ELR (cell line): ENCODE measurements at regions not wholly inside any gene's neighbourhood (a gene's known extent, or its start where the extent isn't known, plus 50 kb on each side); places are given as distances from the start of the nearest gene placed in this dataset.
"Not testable (repeated sequence)": the region's sequence is repeated elsewhere in the genome, so short reads cannot be mapped to it uniquely, and the experiment has no call there.

ENCODE experiments used
- DNase-seq: peaks from one replicate; pipeline ENCODE4 v3.0.0-alpha.2; 2015; ENCODE audit warnings: low read depth

DNA sequence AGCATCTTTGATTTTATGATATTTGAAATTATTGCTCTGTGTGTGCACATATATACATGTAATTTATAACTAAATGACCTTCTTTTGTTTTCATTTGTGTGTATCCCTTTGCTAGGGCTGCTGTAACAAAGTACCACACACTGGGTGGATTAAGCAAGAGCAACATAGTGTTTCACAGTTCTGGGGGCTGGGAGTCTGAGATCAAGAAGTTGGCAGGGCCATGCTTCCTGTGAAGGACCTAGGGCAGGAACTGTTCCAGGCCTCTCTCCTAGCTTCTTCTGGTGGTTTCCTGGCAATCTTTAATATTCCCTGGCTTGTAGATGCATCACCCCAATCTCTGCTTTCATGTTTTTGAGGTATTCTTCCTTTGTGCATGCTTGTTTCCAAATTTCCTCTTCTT, 1043.9 kb downstream of the TSN start:
- DNase-seq, result no peak

DNA sequence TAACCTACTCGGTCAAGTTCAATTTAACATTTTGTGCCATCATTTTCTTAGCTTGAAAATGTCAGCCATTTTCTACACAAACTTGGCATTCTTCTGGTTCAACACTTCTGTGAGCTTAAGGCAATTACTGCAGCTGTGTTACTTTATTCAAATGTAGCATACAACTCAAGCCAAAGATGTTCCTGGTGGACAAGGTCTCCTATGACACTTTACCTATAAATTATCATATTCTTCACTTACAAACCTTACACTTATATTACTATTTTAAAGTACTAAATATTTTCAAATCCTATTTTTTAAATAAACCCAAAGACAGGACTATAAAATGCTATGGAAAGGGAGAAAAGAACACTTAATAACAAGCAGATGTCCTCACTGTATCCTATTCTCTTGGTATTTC, 1045.3 kb downstream of the TSN start:
- no peak for DNase-seq

DNA sequence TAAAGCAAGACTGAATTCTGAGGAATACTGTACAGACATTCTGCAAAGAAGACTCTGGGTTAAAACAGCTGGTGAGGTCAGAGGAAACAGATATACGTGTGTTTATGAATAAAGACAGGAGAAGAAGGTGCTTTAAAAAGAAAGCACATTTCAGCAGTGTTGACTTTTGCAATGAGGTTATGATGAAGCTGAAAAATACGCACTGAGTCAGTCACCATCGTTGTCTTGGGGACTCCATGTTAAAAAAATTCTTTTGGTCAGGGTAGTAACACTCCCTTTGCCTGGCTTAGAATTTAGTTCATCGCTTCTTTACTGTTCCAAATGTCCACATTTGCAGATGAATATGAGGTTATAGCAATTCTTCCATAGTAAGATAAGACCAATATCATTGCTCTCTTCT, 1049.0 kb downstream of the TSN start:
- peak; percentile 76 for DNase-seq

DNA sequence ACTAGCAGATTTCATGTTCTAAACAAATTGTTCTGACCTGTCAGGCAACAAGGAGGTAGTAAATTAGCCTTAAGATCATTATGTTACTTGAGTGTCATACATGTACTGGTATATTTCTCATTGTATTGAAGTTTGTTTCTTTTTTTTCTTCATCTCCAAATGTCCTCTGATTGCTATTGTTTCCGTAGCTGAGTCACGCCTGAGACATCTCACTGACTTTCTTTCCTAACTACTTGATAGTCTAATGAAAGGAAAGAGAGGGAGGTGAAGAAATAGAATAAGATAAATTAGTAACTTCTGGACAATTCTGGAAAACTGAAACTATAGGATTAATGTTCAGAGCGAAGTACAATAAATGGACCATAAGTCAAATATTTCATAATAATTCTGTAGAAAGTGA, 1049.9 kb downstream of the TSN start:
- peak; percentile 54 for DNase-seq

DNA sequence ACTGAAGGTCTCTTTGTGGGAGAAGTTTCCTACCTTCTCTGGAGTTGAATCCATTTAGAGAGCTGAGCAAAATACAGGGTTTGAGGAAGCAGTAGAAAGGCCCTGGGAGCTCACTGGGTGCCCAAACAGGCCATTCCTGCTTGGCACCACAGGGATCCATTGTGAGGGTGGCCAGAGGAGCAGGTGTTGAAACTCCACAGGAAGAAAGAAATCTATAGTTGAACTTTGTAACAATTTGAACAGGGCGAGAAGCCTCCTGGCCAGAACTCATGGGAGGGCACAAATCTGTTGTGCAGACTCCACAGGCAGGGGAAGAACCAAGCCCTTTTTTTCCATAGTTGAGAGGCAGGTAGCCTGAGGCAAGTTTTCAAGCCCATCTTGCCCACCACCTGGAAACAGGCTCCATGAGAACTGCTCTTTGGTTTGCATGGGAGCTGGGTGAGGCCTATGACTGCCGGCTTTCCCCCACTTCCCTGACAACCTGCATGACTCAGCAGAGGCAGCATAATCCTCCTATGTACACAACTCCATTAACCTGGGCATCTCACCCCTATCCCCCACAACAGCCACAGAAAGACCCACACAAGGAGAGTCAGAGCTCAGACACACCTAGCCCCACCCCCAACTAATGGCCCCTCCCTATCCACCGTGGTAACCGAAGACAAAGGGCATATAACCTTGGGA, 1053.0 kb downstream of the TSN start:
- DNase-seq, result no peak

DNA sequence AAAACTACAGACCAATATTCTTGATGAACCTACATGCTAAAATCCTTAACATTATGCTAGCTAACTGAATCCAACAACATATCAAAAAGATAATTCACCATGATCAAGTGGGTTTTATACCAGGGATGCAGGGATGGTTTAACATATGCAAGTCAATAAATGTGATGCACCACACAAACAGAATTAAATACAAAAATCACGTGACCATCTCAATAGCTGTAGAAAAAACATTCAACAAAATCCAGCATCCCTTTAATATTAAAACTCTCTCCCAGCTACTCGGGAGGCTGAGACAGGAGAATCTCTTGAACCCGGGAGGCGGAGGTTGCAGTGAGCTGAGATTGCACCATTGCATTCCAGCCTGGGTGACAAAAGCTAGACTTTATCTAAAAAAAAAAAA, 1056.8 kb downstream of the TSN start:
- not testable (repeated sequence) for DNase-seq

DNA sequence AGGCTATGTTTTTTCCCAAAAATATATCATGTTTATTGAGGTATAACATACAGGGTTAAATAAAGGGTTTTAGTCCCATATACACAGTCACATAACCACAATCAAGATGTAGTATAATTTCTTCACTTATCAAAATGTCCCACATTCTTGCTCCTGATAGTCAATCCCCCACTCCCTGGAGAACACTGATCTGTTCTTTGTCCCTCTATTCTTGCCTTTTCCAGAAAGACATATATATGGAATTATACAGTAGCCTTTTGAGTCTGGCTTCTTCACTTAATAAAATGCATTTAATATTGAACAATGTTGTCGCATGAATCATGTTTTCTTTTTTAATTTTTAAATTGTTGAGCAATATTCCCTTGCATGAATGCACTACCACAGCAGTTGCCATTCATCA, 1059.7 kb downstream of the TSN start:
- no peak for DNase-seq

DNA sequence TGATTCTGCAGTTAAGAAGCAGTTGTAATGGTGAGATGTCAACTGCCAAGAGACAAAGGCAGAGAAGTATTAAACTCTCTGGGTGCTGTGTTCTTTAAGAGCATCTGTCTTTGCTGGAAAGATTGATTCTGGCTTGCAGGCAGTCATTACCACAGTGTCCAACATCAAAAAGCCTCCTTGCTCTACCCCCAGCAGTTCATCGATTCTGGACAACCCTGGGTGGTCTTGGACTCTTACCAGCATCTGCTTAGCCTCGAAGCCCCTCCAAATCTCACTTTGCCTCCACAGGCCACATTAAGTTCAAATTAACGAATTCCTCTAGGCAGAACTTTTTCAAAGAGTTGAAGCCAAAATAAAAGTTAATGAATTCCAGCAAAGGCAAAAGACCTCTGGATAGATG, 1061.4 kb downstream of the TSN start:
- DNase-seq, result no peak

DNA sequence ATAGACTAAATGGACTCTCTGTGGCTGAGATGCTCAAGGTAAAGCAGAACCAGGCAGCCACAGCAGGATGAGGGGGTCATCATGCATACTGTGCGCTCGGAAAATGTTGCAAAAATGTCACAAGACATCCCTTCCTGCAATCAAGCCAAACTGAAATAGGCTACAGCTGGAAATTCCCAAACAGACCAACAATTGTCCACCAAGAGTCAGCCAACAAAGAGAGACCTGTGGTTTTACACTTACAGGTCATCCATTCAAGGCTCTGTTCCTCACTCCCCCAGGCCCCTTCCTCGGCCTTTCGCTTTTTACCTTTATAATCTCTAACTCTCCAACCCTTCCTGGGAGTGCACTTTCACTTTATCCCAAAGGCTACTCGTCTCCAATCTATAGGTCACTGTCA, 1066.9 kb downstream of the TSN start:
- DNase-seq, result no peak

DNA sequence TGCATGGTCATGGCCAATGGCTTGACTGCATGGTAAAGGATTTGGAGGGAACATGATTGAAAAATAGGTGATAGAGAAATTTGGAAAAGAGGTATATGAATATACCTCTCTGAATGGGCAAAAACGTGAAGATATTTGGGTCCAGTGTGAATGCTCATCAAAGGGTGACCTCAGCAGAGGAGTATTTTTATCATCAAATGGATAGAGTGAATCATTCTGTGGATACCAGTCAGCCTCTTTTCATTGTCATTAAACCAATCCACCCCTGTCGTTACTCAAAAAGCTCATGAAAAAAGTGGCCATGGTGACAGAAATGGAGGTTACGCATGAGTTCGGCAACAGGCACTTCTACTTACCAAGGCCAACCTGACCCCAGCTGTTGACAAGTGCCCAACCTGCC, 1074.7 kb downstream of the TSN start:
- DNase-seq, result peak; percentile 9

DNA sequence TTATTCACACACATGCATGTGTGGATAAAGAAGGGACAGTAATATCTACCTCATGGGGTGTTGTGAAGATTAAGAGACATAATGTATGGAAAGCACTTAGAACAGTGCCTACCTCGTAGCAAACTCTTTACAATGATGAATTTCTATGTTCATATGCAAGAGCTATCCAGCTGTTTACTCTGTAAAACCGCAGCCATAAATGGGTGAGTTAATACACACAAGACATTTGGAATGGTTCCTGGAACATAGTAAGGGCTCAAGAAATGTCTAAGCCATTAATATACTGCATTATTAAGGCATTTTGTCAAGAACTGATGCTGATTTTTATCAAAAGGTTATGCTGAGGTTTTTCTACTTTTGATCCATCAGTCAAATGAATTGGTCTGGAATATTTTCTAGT, 1076.2 kb downstream of the TSN start:
- DNase-seq, result peak; percentile 71

DNA sequence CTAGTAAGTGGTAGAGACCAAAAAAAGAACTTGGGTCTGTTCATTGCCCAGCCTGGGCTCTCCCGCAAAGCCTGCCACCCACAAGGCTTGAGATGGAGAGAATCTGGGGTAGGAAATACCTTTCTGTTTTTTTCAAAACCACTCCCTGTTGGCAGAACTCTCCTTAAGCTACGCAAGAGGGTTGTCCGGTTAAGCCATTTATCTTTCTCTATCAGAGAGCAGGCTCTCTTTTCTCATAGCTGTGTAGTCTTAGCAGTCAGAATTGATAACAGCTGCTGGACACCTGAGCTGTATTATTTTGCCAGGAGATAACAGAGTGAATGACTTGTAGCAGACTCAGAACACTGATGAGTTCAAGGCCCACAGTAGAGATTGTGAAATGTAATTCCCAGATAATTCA, 1088.1 kb downstream of the TSN start:
- DNase-seq, result no peak

DNA sequence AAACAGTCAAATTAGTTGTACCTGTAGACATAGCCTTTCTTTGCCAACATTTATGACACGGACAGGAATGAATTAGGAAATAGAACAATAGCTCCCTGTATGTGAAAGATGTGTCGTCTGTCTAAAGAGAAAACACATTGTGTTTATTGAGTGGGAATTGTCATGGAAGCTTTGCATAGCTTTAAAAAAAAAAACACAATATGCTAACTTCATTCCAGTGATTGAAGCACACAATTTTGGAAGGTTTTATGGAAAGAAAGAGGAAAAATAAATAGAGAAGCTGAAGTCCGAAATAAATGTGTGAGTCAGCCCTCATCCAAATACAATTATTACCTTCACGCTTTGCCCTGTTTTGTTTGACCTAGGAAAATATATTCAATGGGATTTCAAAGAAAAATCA, 1095.7 kb downstream of the TSN start:
- DNase-seq, result no peak

DNA sequence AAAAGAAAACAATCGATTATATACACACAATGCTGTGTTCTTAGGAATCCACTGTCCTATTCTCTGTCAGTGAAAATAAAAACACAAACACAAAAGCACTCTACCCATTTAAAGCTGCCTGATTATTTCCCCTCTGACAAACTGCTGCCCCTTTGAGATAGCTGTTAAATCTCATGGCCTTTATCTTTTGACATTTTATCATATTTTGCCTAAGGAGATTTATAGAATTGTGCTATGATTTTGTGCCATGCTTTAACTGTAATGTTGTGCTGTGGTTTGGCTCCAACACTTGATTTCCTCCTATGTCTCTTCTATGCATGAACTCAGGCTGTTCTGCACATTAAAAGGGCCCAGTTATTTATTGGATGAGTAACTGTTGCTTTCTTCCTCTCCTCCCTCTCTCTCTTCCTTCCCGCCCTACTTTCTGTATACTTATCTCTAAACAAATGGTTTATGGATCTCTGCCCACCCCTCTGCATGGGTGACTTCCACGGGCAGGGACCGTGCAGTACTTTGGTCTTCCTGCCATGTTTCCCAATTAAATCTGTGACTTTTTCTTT, 1096.6 kb downstream of the TSN start:
- no peak for DNase-seq

DNA sequence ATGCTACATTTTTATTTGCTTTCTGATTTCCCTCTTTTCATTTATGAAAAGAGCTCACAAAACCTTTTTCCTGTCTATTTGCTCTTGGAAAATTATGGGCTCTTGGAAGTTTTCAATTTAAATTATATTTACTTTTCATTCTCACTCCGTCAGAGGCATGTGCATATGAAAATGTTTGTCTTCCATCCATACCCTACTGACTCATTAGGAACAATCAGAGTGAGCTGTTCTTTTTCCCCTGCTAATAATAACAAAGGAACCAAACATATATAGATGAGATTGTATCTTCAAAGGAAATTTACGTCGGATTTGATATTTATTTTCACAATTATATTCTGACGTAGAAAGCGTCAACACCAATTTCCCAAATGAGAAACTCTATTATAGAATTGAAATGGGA, 1101.2 kb downstream of the TSN start:
- DNase-seq, result peak; percentile 48

DNA sequence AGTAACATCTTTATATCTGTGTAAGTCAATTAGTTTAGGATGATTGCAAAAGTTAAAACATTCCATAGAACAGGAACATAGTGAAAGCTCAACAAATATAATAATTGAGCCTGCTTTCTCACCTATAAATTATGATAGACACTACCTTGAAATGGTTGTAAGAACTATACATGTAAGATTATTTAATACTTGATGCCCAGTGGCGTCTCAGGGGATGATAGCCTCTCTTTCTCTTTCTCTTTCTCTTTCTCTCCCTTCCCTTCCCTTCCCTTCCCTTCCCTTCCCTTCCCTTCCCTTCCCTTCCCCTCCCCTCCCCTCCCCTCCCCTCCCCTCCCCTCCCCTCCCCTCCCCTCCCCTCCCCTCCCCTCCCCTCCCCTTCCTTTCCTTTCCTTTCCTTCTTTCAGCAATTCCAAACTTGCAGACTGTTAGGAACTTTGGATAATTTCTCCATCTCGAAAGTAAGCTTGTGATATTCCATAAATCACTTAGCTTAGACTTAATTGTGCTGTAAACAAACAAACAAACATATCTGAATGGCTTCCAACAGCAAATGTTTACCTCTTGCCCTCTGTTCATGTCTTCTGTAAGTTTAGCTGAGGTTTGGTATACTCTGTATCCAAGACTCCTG, 1102.7 kb downstream of the TSN start:
- no peak for DNase-seq

DNA sequence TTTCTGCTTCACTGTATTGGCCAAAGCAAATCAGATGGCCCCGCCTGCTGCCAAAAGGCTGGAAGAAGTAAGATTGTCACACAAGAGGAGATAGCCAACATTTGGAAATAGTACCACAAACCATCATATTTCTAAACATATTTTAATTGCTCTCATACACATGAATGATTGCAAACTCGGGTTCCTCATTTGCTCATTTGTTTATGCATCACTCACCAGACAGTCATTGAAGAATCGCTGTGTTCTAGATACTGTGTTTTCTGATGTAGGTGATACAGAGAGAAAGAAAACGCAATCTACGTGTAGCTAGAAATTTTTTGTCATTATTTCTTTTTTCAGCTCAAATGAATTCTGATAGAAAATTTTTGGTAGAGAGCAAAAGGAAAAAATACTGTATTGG, 1103.4 kb downstream of the TSN start:
- DNase-seq, result no peak

DNA sequence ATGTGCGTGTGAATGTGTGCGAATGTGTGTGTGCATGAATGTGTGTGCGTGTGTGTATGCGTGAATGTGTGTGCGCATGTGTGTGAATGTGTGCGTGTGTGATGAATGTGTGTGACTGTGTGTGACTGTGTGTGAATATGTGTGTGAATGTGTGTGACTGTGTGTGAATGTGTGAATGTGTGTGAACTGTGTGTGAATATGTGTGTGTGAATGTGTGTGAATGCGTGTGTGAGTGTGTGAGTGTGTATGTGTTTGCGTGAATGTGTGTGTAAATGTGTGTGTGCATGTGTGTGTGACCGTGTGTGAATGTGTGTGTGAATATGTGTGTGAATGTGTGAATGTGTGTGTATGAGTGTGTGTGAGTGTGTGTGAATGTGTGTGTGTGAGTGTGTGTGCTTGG, 1103.8 kb downstream of the TSN start:
- no peak for DNase-seq

DNA sequence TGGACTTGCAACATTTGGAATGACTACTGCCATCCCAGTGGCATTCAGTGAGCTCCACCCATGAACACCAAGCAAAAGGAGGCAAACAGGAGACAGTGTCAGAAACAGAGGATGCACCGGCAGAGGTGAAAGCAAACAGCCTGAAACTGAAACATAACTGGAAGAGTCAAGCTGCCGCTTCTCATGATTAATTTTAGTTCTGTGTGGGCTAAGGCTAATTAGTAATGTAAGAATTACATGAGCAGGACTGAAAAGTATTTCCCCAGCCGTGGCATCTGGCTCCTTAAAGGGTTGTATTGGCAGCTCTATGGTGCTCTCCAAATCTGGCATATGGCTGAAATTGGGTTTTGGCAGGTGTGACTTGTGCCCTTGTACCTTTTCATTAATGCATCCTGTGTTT, 1108.1 kb downstream of the TSN start:
- DNase-seq, result no peak

DNA sequence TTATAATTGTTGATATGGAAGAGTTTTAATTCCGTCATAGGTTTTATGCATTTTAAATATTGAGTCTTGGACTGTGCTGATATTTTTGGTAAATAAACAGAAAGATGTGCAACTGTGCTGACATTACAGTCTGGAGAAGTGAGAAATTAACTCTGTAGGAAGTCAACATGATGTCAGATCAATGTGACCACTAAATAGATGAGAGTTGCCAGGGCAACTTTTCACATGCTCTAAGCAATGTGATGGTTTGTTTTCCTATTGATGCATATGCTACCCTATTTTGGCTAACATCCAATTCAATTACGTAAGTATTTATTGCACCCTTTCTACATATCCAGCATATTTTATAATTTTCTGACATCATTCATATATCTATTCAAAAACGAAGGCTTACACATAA, 1109.3 kb downstream of the TSN start:
- DNase-seq, result no peak

DNA sequence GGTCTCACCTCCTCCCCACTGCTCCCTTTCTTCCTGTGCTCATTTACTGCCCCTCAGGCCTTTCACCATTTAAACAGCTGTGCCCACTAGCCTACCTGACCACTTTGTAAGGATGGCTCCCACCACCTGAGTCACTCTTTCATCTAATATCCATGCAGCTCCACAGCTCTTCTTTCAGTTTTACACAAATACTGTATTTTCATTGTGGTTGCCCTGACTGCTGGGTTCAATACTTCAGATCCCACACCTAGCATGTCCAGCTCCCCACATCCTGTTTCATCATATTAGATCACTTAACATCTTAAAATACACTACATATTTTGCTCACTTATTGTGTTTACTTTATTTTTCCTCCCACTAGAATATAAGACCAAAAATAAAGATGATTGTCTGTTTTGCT, 1110.6 kb downstream of the TSN start:
- DNase-seq, result no peak

DNA sequence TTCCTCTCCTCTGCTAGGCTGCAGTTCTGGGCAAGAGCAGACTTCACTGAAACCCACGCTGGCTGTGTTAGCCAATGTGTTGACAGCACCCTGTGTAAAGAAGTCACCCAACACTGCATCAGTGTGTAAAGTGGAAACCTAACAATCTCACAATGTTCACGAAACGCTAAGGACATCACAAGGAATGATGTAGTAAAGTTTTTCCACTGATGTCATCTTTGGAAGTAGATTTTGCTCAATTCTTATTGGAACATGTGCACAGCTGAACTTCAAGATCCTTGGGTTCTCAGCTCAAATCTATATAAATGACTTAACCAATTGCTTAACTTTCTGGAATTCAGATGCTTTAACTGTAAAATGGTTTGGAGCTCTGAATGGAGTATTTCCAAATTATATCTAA, 1112.5 kb downstream of the TSN start:
- DNase-seq, result no peak

DNA sequence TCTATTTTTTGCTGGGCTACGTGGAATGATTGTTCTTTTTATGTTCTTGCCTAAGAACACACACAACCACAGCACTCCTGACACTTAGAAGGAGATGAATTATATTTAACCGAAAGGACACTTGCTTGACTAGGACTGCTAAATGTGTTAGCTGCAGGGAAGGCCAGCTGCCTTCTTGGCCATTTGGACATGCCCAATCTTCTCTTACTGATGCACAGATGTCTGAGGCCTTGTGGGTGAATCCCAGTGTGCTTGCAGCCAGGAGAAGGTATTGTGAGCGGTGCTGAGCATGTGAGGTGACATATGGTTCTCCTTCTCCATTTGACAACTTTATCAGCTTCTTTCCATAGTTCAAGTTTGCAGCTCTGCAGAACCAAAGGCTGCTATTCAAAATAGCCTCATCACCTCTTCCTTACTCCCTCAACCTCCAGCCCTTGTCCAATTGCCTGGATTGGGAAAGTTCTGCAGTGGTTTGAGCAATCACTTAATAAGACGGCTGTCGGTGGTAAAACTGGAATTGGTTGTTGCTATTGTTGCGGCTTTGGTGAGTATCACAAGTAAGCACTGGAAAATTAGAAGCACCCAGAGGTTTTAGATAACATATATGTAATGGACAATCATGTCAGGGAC, 1113.3 kb downstream of the TSN start:
- DNase-seq, result no peak

DNA sequence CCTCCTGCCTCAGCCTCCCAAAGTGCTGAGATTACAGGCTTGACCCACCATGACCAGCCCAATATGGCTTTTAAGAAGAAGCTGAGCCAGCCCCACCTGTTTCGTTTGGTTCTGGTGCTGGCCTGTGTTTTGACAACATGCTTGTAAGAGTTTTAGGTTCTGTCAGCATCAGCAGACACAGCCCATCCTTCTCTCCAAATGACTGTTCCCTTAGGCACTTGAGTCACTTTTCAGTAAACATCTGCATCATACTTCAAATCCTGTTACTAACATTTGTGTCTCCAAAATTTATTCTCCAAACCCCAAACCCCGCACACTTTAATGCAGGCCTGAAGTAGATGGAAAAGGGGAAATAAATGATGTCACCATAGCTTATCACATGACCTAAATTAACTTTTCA, 1118.5 kb downstream of the TSN start:
- DNase-seq, result peak; percentile 22
